AG09319 (cell line): ENCODE measurements at regions not wholly inside any gene's neighbourhood (a gene's known extent, or its start where the extent isn't known, plus 50 kb on each side); places are given as distances from the start of the nearest gene placed in this dataset.

Source experiments
- DNase-seq: peaks from one replicate; pipeline ENCODE4 v3.0.0-alpha.2; 2010; ENCODE audit warnings: low read depth; ENCODE audit errors: extremely low read depth
- TF ChIP-seq, protein P1 (sequence below): IDR thresholded peaks from 2 replicates; pipeline ENCODE4 v1.5.1; 2011; ENCODE audit warnings: low read depth, mild to moderate bottlenecking, inconsistent platforms, low read length, moderate library complexity

DNA sequence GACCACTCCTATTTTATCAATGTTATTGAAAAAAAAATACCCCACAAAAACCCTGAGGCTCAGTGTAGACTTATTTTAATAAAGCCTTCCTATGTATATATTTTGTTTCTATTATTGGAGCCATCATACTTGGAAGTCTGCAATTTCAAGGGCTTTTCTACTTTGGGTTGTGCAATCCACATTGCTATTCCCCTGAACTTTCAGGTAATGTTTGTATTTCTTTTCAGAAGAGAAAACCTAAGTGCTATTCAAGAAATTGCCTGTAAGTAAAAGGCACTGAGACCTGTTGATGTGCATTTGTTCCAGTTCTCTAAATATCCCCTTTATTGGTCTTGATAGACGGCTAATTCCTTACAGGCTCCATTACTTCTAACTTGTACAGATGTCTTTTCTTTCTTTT, 280.7 kb upstream of the RAG2 start:
- TF ChIP-seq, protein P1, sequence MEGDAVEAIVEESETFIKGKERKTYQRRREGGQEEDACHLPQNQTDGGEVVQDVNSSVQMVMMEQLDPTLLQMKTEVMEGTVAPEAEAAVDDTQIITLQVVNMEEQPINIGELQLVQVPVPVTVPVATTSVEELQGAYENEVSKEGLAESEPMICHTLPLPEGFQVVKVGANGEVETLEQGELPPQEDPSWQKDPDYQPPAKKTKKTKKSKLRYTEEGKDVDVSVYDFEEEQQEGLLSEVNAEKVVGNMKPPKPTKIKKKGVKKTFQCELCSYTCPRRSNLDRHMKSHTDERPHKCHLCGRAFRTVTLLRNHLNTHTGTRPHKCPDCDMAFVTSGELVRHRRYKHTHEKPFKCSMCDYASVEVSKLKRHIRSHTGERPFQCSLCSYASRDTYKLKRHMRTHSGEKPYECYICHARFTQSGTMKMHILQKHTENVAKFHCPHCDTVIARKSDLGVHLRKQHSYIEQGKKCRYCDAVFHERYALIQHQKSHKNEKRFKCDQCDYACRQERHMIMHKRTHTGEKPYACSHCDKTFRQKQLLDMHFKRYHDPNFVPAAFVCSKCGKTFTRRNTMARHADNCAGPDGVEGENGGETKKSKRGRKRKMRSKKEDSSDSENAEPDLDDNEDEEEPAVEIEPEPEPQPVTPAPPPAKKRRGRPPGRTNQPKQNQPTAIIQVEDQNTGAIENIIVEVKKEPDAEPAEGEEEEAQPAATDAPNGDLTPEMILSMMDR = no peak
- no peak for DNase-seq

DNA sequence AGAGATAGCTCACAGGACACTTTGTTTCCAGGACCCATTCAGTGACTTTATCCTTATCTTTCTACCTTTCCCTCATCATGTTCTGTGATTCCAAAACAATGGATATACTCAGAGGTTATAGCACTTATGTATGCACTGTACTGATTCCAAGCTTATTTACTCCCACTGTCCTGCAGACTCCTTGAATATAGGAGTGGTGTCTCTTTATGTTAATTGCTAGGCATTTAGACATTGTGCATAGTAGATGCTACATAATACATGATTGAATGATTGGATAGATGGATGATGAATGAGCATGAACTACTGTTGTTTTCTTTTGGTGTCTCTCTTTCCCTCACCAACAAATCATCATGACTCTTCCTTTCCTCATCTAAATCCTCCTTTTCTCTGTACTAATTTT, 279.1 kb upstream of the RAG2 start:
- DNase-seq = no peak
- TF ChIP-seq, protein P1 = no peak

DNA sequence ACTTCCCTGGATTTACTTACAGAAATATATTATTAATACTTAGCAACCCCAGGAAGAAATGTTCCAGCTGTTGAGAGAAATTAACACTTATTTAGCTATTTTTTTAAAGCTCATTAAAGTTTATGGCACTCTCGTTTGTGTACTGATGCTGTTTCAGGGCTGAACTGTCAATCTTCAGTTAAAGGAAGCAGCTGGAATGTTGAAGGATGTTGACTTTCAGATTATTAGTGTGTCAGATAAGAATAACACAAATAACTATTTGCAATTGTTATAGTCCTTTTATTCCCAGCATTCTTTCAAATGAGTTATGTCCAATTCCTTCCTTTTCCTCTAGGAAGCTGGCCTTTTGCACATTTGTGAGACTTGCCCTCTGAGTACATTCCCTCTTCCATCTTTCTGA, 278.2 kb upstream of the RAG2 start:
- no peak for DNase-seq
- TF ChIP-seq, protein P1 = no peak

DNA sequence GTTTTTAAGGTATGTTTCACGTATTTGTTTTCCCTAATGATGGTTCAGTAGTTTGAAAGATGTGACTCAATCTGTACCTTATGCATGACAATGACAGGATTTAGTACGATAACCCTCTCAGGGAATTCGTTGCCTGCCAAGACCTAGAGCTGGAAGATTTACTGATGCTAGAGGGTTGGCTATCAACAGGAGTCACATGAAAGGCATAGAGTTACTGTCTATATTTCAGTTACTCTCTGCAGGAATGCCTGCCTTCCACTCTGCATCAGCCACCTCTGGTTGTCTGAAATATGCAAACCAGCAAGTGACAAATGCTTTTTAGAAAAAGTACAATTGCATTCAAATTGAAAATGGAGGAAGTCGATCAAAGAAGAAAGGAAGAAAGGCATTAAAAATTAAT, 276.3 kb upstream of the RAG2 start:
- TF ChIP-seq, protein P1 = no peak
- DNase-seq = no peak

DNA sequence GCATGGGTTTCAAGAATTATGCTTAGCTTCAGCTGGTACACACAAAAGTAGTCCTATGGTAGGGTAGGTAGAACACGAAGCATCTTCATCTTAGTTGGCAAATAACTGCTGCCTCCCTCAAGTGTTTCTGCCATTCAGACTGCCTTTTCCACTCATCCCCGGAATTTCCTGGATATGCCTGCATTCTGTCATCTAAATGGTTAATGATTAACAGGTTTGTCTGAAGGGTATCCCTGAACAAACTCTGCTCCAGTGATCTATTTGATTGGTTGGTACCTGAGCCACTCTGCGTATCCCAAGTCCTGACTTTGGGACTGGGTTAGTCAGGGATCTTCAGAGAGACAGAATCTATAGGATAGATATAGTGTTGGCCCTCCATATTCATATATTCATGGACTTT, 272.3 kb upstream of the RAG2 start:
- TF ChIP-seq, protein P1 = no peak
- no peak for DNase-seq

DNA sequence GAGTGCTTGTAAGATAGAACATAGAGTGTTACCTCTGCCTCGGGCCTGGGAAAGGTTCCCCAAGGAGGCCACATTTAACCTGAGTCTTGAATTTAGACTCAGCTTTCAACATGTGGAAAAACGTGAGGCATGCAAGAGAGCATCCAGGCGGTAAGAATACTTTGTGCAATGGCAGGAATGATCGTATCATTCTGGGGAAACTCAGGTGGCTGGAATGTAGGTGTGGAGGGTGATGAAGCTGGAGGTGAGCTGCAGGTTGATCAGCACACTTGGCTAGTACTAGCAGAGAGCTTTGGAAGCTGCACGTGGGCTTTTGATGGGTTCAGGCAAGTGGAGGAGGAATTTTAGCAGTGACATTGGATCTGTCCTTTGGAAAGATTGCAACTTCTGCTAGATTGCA, 270.3 kb upstream of the RAG2 start:
- TF ChIP-seq, protein P1 = no peak

DNA sequence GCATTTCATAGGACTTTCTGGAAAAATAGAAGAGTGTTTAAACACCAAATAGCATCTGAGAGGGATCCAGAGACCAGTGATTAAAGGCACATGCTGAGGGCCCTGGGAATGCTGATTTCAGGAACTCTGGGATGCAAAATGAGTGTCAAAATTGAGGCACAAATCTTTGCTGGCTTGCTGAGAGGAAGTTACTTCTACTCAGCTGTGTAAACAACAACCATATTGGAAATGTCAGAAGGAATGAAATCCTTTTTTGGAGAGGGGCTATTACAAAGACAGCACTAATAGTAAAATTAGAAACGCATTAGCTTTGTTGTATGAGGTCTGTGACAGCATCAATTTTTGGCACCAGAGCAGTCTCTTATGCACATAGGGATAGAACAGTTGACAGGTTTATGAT, 267.8 kb upstream of the RAG2 start:
- no peak for DNase-seq
- TF ChIP-seq, protein P1 = no peak

More for the DNA sequence above, 270.3 kb upstream of the RAG2 start:
- no peak for DNase-seq
